ENCODE measurements at regions not wholly inside any gene's neighbourhood (a gene's known extent, or its start where the extent isn't known, plus 50 kb on each side); places are given as distances from the start of the nearest gene placed in this dataset.

- no peak for TF ChIP-seq POLR2A (conservative IDR thresholded peaks at IDR 0.05)
- no peak for TF ChIP-seq CTCF (IDR thresholded peaks at IDR 0.05 in 2 of 3, conservative IDR thresholded peaks at IDR 0.05 in 1 of 3; ENCODE audit: insufficient read depth in 2 of 3, low read depth in 1 of 3, low read length in 3 of 3)
- TF ChIP-seq RBM39 (optimal IDR thresholded peaks at IDR 0.05; ENCODE audit: low read depth, low read length), result no peak
- TF ChIP-seq ERF (CRISPR knock-in tag; IDR thresholded peaks at IDR 0.05), result no peak
- TF ChIP-seq ZNF561 (CRISPR knock-in tag; conservative IDR thresholded peaks at IDR 0.05), result no peak
Measured at GRCh38 chr18:75782204-75782603, 354.7 kb upstream of the SMIM21 start.

All from K562 (cell line).